ENCODE measurements at regions not wholly inside any gene's neighbourhood (a gene's known extent, or its start where the extent isn't known, plus 50 kb on each side); places are given as distances from the start of the nearest gene placed in this dataset.

- Histone ChIP-seq H2BK120ac (replicated peaks; ENCODE audit: low read depth, low read length) (no peak overlapping the region), H2AFZ (ENCODE audit: low read length) (no peak overlapping the region), H2AK5ac (ENCODE audit: low read depth, low read length) (no peak overlapping the region), H3K23me2 (ENCODE audit: low read depth, low read length) (no peaks in the 10 kb centered on the region), H3K4me3 (ENCODE audit: extremely low read depth in 1 of 4, insufficient read depth in 2 of 4, low read depth in 3 of 4, low read length in 4 of 4) (no peak overlapping the region), H3K4ac (replicated peaks; ENCODE audit: insufficient read length, low read depth, low read length) (no peak overlapping the region), H3K4me2 (ENCODE audit: insufficient read depth in 1 of 2, low read depth in 2 of 2, low read length in 2 of 2) (no peak overlapping the region), H3K9me3 (ENCODE audit: insufficient read depth in 2 of 2, low read depth in 1 of 2, low read length in 1 of 2) (no peaks in the 10 kb centered on the region), H4K8ac (ENCODE audit: extremely low read depth, insufficient read depth, low read length) (no peak overlapping the region), H3K23ac (ENCODE audit: insufficient read length) (no peak overlapping the region), H2BK20ac (ENCODE audit: low read length) (no peak overlapping the region), H2BK5ac (ENCODE audit: low read depth, low read length) (no peak overlapping the region), H3K79me2 (ENCODE audit: control insufficient read depth in 1 of 2, insufficient read depth in 2 of 2, low read length in 2 of 2) (no peaks in the 10 kb centered on the region), H3K56ac (replicated peaks; ENCODE audit: insufficient read length, low read depth, low read length) (no peak overlapping the region), H4K20me1 (replicated peaks in 1 of 2; ENCODE audit: control insufficient read depth in 1 of 2, insufficient read depth in 2 of 2, low read length in 2 of 2) (no peaks in the 10 kb centered on the region), H2BK15ac (ENCODE audit: low read length) (no peak overlapping the region), H3K9ac (replicated peaks in 1 of 4; ENCODE audit: extremely low read depth in 1 of 4, low read depth in 3 of 4, low read length in 3 of 4) (no peak overlapping the region), H4K91ac (replicated peaks; ENCODE audit: insufficient read length, low read length) (no peak overlapping the region), H3K14ac (ENCODE audit: insufficient read length) (no peak overlapping the region), H4K5ac (ENCODE audit: insufficient read length, low read depth, low read length) (no peak overlapping the region), H3K79me1 (ENCODE audit: low read depth, low read length) (no peaks in the 10 kb centered on the region), H3K18ac (ENCODE audit: extremely low read depth, low read length) (no peak overlapping the region), H3K27me3 (replicated peaks in 1 of 4; ENCODE audit: control insufficient read depth in 3 of 4, extremely low read depth in 1 of 4, insufficient read depth in 3 of 4, low read length in 3 of 4) (no peaks in the 10 kb centered on the region), H3K27ac (ENCODE audit: low read depth, low read length) (no peak overlapping the region), H3K36me3 (ENCODE audit: control insufficient read depth in 2 of 4, insufficient read depth in 4 of 4, low read length in 3 of 4) (no peaks in the 10 kb centered on the region), H3K4me1 (replicated peaks in 1 of 4; ENCODE audit: control insufficient read depth in 3 of 4, insufficient read depth in 4 of 4, low read length in 3 of 4) (no peaks in the 10 kb centered on the region), H2BK12ac (ENCODE audit: low read depth, low read length) (no peak overlapping the region)
- CTCF ChIA-PET (ENCODE audit: partially characterized antibody), result interaction anchor here (0.9 to 1.8 kb wide), 2 partner anchors 15 to 24 kb away, joined by 3 to 5 read pairs; no protein-coding TSS in a partner anchor
- FAIRE-seq, result no peak
- POLR2A ChIA-PET (ENCODE audit: partially characterized antibody), result no interaction called here
- 82% methylated on average over 3 of the region's 3 CpGs; no CpG with 5 or more reads in 1 of the 2 experiments for WGBS, 2 experiments (ENCODE audit: extremely low coverage in 1 of 2, insufficient coverage in 1 of 2, insufficient read length in 1 of 2, insufficient replicate concordance in 2 of 2, low coverage in 1 of 2, low lambda C conversion rate in 2 of 2, missing lambda C conversion rate in 1 of 2)
- no peak for DNase-seq (ENCODE audit: low read depth in 1 of 2, low spot score in 2 of 2)
- TF ChIP-seq SP4 (IDR thresholded peaks at IDR 0.05; ENCODE audit: low read length), result no peak
- no peak for TF ChIP-seq JUND (IDR thresholded peaks at IDR 0.05; ENCODE audit: low read length)
- no peak for TF ChIP-seq SIRT6 (IDR thresholded peaks at IDR 0.05; ENCODE audit: low read length)
- no peak for TF ChIP-seq RBBP5 (IDR thresholded peaks at IDR 0.05; ENCODE audit: borderline replicate concordance, low read depth, low read length)
- no peak for TF ChIP-seq NANOG (IDR thresholded peaks at IDR 0.05; ENCODE audit: insufficient read depth, low read depth, low read length, poor library complexity, severe bottlenecking)
- no peak for TF ChIP-seq HDAC6 (IDR thresholded peaks at IDR 0.05; ENCODE audit: low read depth, low read length)
- TF ChIP-seq TCF12 (IDR thresholded peaks at IDR 0.05; ENCODE audit: low read depth, low read length), result no peak
- no peak for TF ChIP-seq ATF2 (IDR thresholded peaks at IDR 0.05; ENCODE audit: low read length)
- TF ChIP-seq EZH2 (IDR thresholded peaks at IDR 0.05; ENCODE audit: low read depth, low read length, severe bottlenecking), result no peak
- TF ChIP-seq ATF3 (IDR thresholded peaks at IDR 0.05; ENCODE audit: insufficient read depth, low read depth, low read length), result no peak
- TF ChIP-seq MAFK (IDR thresholded peaks at IDR 0.05; ENCODE audit: low read depth, low read length), result no peak
- no peak for TF ChIP-seq NRF1 (IDR thresholded peaks at IDR 0.05; ENCODE audit: low read depth, low read length)
- no peak for TF ChIP-seq TBP (IDR thresholded peaks at IDR 0.05; ENCODE audit: low read depth, low read length)
These were observed 646.0 kb upstream of the FAM241A start for GRCh38 chr4:111499291-111499690.
